ENCODE measurements at regions not wholly inside any gene's neighbourhood (a gene's known extent, or its start where the extent isn't known, plus 50 kb on each side); places are given as distances from the start of the nearest gene placed in this dataset.

DNA sequence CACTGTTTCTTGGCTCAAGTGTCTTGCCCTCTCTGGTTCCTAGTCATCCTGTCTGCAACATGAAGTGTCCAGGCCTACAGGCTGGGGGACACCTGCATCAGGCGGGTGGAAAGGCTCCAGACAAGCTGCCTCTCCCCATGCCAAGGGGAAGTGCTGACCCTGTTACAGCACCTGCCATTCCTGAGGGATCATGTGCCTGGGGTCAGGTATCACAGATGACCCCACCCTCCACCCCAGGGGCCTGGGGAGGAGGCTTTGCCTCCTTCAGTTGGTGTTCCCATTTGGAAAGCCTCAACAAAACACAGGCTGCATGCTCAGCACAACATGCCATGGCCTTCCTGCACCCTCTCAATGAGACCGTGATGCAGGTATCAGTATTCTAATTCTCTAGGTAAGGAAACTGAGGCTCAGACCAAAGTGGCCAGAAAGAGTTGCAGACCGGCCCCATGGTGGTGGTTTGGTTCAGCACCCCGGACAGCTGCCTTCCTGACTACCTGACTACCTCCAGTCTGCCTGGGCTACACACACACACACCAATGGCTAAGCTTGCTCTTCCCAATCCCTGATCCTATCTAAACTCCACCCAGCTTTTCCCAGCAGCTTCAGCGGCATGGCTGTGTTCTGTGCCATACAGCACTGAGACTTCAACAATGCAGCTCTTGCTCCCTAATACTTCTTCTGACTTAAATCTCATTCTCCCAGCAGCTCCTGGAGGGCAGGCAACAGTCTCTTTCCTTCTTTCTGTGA is 69.7 kb upstream of the LINGO1 start:
- no peak for DNase-seq

DNA sequence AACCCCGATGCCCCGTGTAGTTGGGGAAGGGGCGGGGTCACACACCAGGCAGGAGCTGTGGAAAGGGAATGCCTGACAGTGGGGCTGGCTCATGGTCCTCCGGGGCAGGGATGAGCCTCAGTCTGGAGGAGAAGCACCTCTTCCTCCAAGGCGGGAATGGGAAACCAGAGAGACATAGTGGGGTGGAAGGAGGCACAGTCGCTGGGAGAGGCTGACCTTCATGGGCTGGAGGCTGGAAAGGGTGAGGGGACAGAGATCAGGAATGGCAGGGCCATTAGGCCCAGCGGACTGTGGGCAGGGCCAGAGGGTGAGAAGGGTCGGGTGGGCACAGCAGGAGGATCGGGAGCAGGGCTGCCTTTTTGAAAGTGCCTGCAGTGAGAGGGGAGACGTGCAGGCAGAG is 65.8 kb upstream of the LINGO1 start:
- no peak for DNase-seq

DNA sequence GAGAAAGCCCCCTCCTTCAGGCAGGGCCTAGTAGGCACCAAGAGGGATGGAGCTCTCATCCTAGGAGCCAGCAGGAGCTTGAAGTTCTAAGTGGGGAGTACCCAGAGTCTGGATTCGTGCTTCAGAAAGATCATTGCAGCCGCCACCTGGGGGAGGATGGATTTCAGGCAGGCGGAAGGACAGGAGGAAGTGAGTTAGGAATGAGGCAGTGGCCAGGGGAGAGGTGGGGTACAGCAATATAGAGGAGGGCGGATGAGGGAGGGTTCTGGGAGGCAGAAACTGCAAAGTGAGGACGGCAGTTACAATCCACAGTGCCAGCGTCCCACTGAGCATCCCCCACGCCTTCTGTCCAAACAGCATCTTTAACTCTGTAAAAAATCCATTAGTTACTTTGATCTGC is 65.2 kb upstream of the LINGO1 start:
- DNase-seq = no peak

DNA sequence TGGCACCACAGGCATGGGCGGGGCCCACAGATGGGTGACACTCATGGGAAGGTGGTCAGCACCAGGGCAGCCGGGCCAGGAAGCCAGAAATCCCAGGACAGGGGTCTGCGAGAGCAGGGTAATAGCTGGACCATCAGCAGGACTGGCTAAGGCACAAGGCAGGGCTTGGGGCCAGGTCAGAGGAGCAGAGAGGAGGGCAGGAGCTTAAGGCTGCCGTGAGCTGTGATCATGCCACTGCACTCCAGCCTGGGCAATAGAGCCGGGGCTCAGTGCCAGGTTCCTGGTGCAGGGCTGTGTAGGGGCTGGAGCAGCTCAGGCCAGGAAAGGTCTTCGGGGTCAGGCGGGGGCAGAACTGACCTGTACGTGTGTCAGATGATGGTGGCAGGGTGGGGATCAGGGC is 64.2 kb upstream of the LINGO1 start:
- DNase-seq = no peak

DNA sequence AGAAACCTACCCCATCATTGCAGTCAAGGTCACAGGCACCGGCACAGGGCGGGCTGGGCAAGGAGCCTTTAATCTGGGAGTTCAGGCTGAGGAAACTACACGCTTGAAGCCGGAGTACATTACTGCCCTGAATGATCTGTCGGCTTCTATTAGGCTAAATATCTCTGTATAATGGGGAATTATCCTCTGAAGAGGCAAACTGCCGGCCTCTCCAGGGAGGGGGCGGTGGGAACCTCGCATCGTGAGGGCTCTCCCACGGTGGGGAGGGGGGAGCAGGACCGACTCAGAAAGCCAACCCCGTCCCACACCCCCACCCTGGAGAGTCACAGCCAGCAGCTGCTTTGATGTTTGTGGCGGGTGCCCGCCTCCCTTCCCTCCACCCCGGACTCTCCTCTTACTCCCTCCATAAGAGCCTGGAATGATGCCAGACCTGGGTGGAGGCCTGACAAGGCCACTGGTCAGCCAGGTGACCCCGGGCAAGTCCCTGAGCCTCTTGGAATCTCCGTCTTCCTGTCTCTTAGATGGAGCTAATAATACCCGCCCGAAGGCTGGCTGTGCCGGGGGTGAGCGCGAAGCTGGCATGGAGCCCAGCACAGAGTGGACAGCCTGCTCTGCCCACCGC is 63.4 kb upstream of the LINGO1 start:
- DNase-seq = no peak

DNA sequence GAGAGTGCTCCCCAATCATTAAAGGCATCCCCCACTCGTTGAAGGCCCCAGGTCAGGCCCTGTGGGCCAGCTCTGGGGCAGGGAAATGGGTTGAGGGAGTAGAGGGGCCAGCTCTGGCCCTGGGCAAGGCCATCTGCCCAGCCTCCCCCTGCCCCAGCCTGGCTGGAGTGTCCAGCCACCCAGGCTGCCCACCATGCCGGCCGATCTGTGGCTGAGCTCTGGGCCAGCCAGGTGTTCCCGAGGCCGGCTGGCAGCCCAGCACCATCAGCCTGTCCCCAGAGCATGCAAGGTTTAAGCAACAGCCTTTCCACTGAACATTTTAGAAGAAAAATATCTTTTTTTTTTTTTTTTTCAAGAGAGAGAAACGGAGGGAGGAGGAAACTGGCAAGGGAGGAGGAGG is 62.8 kb upstream of the LINGO1 start:
- DNase-seq = no peak

DNA sequence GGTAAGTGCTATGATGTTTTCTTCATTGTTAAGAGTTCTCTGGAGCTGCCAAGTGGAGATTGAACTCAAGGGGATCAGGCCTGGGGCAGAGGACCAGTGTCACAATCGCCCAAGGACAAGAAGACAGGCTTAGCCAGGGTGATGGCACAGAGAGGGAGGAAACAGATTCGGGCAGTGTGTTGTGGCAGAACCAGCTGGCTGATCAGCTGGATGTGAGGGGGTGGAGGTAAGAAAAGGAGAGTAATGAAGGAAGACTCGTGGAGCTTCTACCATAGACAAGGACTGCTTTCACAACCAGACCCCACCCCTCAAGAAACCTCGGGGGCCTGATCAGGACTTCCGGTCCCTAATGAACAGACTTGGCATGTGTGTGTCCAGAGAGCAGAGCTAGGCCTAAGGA is 60.9 kb upstream of the LINGO1 start:
- no peak for DNase-seq

DNA sequence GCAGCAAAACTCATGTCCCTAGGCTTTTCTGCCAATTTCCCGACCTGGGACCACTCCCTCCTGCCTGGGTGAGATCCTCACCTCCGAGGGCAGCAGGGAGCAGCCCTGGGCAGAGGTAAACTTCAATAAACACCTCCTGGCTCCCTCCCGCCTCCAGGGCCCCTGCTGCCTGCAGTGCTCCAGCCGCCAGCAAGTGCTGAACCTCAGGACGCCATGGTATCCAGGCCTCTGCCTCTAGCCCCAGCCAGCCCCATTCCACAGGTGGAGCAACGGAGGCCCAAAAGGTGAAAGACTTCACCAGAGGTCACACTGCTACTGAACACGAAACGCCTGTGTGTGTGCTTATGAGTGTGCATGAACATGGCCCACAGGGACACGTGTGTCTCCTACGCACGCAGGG is 59.9 kb upstream of the LINGO1 start:
- no peak for DNase-seq

DNA sequence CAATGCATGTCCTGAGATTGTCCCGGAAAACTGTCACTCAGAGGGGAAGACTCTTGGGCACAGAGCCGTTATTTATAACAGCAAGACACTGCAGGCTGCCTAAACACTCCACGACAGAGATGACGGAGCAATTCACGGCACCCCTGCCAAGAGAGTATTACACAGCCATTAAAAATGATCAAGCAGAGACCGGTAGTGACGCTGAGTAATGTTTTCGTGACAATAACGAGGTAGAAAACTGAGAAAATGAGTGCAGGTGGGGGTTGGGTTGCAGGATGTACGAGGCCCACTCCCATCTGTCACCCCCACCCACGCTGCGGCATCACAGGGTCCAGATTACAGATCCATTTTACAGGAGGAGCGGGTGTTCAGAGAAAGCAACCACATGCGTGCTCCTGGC is 58.9 kb upstream of the LINGO1 start:
- DNase-seq = no peak

DNA sequence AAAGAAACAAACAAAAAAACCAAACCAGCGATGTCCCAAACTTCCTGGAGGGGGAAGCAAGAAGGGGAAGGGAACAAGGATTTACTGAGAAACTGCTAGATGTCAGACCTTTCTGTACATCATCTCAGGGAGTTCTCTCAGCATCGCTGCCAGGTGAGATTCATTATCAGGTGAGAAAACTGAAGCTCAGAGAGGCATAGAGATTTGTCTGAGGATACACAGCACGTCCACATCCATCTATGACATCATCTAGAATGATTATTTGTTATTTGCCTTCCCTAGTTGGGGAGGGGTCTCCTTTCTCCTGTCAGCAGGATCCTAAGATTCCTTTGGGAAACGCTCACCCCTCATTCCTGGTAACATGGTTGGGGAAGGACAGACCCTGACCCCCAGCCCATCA is 57.1 kb upstream of the LINGO1 start:
- DNase-seq = no peak

DNA sequence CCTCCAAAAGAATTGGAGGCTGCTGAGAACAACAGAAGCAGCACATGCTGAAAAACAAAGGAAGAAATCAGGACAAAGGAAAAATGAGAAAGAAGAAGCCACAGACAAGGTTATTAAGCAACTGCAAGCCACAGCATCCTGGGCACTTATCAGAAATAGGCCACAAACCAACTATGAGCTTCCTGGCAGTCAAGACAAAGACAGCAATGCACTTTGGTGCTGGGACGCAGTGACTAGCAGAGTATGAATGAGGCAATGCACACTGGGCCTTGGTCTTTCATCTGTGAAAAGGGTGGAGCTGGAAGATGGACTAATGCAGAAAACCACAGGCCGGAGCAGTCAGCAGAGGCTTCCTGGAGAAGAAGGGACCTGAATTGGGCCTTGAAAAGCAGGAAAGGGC is 56.0 kb upstream of the LINGO1 start:
- DNase-seq = no peak

DNA sequence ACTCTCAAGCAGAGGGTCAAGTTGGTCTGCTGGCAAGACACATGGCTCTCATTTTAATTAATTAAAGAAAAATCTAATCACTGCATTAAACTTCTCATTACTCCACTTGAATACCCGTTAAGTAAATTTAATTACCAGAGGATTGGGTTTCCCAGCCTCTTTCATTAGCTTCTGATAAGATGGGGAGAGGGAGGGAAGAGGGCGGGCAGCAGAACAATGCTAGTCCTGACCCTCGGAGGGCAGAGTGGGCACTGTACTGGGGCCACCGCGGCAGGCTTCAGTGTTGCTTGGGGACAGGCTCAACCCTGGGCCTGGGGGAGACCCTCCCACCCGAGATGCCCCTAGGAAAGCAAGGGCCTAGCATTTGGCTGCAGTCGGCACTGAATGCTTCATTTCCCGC is 55.6 kb upstream of the LINGO1 start:
- no peak for DNase-seq

DNA sequence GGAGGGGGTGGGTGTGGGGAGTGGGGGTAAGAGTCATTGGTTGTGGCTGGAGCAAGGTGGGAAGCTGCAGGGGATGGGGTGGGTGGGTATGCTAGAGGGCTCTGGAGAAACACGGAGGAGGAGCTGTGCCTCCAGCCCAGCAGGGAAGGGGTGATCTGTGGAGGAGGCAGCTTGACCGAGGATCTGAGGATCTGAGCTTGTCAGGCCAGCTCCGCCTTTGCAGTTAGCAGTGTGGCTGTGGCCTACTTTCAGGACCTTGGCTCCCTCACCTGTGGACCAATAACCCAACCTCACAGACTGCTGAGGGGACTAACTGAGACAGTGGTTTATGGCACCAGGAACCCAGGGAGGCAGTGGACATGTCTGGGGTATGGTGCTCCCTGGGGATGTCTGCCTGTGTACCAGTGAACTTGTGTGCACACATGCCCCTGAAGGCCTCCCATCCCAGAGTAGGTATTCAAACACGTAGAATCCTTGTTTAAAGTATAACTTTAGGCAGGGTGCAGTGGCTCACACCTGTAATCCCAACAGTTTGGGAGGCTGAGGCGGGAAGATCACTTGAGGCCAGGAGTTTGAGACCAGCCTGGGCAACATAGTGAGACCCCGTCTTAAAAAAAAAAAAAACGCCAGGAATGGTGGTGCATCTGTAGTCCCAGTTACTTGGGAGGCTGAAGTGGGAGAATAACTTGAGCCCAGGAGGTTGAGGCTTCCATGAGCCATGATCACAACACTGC is 52.5 kb upstream of the LINGO1 start:
- DNase-seq = no peak

DNA sequence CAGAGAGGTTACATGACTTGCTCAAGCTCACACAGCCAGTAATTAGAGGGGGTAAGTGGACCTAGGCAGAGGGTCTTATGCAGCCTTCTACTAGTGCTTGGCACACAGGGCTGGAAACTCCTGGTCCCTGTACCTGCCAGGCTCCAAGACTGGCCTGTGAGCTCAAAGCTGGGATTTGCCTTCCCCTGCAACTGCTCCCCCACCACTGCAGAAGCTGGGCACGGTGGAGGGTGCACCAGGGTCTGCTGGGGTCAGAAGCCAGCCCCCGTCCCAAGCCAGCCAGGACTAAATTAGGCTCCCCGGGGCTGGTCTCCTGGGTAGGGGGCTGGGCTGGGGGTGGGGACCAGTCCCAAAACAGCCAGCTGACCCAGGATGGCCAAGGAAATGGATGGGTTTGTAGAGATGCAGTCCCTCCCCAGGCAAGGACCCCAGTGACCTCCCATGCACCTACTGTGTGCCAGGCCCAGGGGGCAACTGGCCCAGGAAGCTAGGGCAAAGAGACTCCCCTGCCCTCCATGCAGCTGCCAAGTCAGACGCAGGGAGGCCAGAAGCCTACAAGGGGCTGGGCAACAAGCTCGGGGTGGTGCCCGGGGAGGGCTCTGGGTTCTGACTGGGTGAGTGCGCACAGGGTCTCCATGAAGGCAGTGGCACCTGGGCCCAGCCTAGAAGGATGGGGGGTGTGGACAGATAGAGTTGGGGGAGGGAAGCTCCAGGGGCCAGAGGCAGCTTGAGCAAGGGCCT is 51.8 kb upstream of the LINGO1 start:
- no peak for DNase-seq

DNA sequence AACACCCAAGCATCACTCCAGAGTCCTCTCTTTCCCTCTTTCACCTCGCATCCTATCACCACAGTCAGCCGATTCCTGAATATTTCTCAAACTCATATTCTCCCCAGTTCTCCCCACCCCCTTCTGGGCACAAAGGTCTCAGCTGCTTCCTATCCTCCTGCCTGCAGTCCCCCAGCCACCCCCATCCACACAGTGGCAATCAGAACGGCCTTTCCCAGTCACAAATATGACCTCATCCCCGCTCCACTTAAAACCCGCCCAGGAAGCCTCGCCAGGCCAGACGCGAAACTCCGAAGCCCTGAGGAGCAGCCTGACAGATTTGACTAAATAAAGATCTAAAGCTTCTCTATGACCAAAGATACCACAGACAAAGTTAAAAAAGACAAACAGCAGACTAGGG is 49.9 kb upstream of the LINGO1 start:
- DNase-seq = no peak
